K562 (cell line): ENCODE measurements at regions not wholly inside any gene's neighbourhood (a gene's known extent, or its start where the extent isn't known, plus 50 kb on each side); places are given as distances from the start of the nearest gene placed in this dataset.

ENCODE experiments used
- ATAC-seq: fragments of 200-7000 bp; cut with Tn5 transposase; 3 replicates; pipeline ENCODE4 v1.9.1; 2020; ENCODE audit warnings: moderate library complexity
- BruUV-seq: library from RNA; stranded (reverse); fragments of 400-500 nt; replicated peaks from 2 replicates; lab custom pipeline; 2021; lab: Mats Ljungman, UMichigan
- CTCF ChIA-PET: fragments of 300-600 bp; formaldehyde crosslinking; extraction: SDS; loops from one replicate; lab custom pipeline; 2021; ENCODE audit warnings: low intra/inter-chr PET ratio; lab: Yijun Ruan, JAX
- POLR2A ChIA-PET: fragments of 300-600, 350-650 bp; sonication (Branson Sonifier 250); formaldehyde crosslinking; extraction: SDS; loops from one replicate; lab custom pipeline; 2021; ENCODE audit warnings: antibody characterized with exemption, inconsistent platforms; lab: Yijun Ruan, JAX
- DNase-seq, 4 experiments: peaks; one replicate each; pipeline versions ENCODE4 v3.0.0 to v3.0.0-alpha.2; 2011 to 2018; ENCODE audit warnings: low spot score in 3 of 4, mixed read lengths in 3 of 4; ENCODE audit errors: extremely low read depth in 1 of 4
- FAIRE-seq: peaks from 2 replicates; lab custom pipeline; 2011; peaks lifted over from hg19 to GRCh38; lab: Jason Lieb, UNC
- H2AFZ ChIP-seq: 2 replicates; pipeline ENCODE4 v1.6.0; 2011; ENCODE audit warnings: low read depth, low read length, control low read depth, inconsistent platforms
- H3K27ac ChIP-seq: fragments of 200-600 bp; 3 replicates; pipeline ENCODE4 v1.8.0; 2011; ENCODE audit warnings: low read depth, mild to moderate bottlenecking, control low read depth, inconsistent platforms, low read length, moderate library complexity, mixed read lengths; ENCODE audit errors: extremely low read depth
- H3K27me3 ChIP-seq, 2 experiments: fragments of 300-600 bp in 1 of 2; 2 replicates in 1 of 2; 3 replicates in 1 of 2; pipeline versions ENCODE4 v1.6.0 to v1.8.0; 2011; ENCODE audit warnings: inconsistent platforms in 2 of 2, low read length in 2 of 2, mild to moderate bottlenecking in 1 of 2, mixed read lengths in 1 of 2, moderate library complexity in 1 of 2; ENCODE audit not compliant: control insufficient read depth in 2 of 2, insufficient read depth in 2 of 2
- H3K36me3 ChIP-seq: fragments of 300-600 bp; 3 replicates; pipeline ENCODE4 v1.8.0; 2011; ENCODE audit warnings: mild to moderate bottlenecking, low read length, inconsistent platforms; ENCODE audit not compliant: control insufficient read depth, insufficient read depth
- H3K4me1 ChIP-seq, 2 experiments: fragments of 200-600 bp in 1 of 2; replicated peaks in 1 of 2; 2 replicates in 1 of 2; 3 replicates in 1 of 2; pipeline versions ENCODE4 v1.5.1 to v1.8.0; 2011; ENCODE audit warnings: inconsistent platforms in 2 of 2, low read length in 2 of 2, mild to moderate bottlenecking in 1 of 2, mixed read lengths in 1 of 2, moderate library complexity in 1 of 2; ENCODE audit not compliant: control insufficient read depth in 2 of 2, insufficient read depth in 2 of 2
- H3K4me2 ChIP-seq: 2 replicates; pipeline ENCODE4 v1.6.1; 2011; ENCODE audit warnings: low read length, control low read depth, inconsistent platforms, mixed read lengths; ENCODE audit not compliant: insufficient read depth
- H3K4me3 ChIP-seq: fragments of 200-600 bp; sonication (generic), shearing (Covaris generic); 2 replicates; pipeline ENCODE4 v1.5.1; 2016; ENCODE audit warnings: control low read depth, inconsistent platforms
- H3K79me2 ChIP-seq: fragments of 200-600 bp; 3 replicates; pipeline ENCODE4 v1.8.0; 2011; ENCODE audit warnings: low read length, inconsistent platforms; ENCODE audit not compliant: control insufficient read depth, insufficient read depth
- H3K9ac ChIP-seq, 2 experiments: 2 replicates each; pipeline versions ENCODE4 v1.6.0 to v1.6.1; 2011; ENCODE audit warnings: low read depth in 2 of 2, low read length in 2 of 2, control low read depth in 1 of 2, inconsistent platforms in 1 of 2, mild to moderate bottlenecking in 1 of 2, mixed read lengths in 1 of 2; ENCODE audit not compliant: insufficient read depth in 1 of 2
- H3K9me1 ChIP-seq: one replicate; pipeline ENCODE4 v1.6.0; 2011; ENCODE audit warnings: inconsistent platforms, mild to moderate bottlenecking, low read length, moderate library complexity; ENCODE audit not compliant: control insufficient read depth, insufficient read depth
- H3K9me3 ChIP-seq: replicated peaks from 2 replicates; pipeline ENCODE4 v1.5.1; 2011; ENCODE audit warnings: low read depth, low read length, inconsistent platforms; ENCODE audit not compliant: control insufficient read depth, insufficient read depth
- H4K20me1 ChIP-seq: replicated peaks from 2 replicates; pipeline ENCODE4 v1.6.1; 2011; ENCODE audit warnings: low read length, inconsistent platforms, mixed read lengths; ENCODE audit not compliant: control insufficient read depth, insufficient read depth
- GABPB1 ChIP-seq: sonication (generic); formaldehyde crosslinking; IDR thresholded peaks from 2 replicates; pipeline ENCODE4 v1.8.0; 2022; ENCODE audit warnings: mild to moderate bottlenecking, missing genetic modification reagents
- MLLT1 ChIP-seq, 2 experiments: fragments of 450-650 bp; IDR thresholded peaks; 2 replicates each; pipeline ENCODE4 v1.6.1; 2016
- NFATC3 ChIP-seq: fragments of 450-650 bp; IDR thresholded peaks from 2 replicates; pipeline ENCODE4 v1.6.1; 2017; ENCODE audit warnings: mild to moderate bottlenecking
- PTRF ChIP-seq: fragments of 450-650 bp; IDR thresholded peaks from 2 replicates; pipeline ENCODE4 v1.6.1; 2016; ENCODE audit warnings: mild to moderate bottlenecking, missing genetic modification characterization, missing compliant biosample characterization
- SAFB2 ChIP-seq: fragments of 200-400 bp; formaldehyde crosslinking; IDR thresholded peaks from 2 replicates; pipeline ENCODE4 v1.6.1; 2018; ENCODE audit warnings: borderline replicate concordance, low read length, low read depth, moderate library complexity; ENCODE audit not compliant: severe bottlenecking
- SRSF9 ChIP-seq: fragments of 200-400 bp; formaldehyde crosslinking; IDR thresholded peaks from 2 replicates; pipeline ENCODE4 v1.6.1; 2017; ENCODE audit warnings: low read depth, low read length, borderline replicate concordance
- ZBED1 ChIP-seq: IDR thresholded peaks from 2 replicates; pipeline ENCODE4 v1.6.1; 2014
- WGBS: fragments of 100-300 bp; shearing (Covaris generic); methylation state at CpG from one replicate; pipeline ENCODE4 v1.1.6; 2016; ENCODE audit warnings: low coverage, mixed read lengths; ENCODE audit not compliant: insufficient coverage; ENCODE audit errors: missing lambda C conversion rate; 5-methylcytosine and 5-hydroxymethylcytosine counted together
- in situ Hi-C: fragments of 300-500 bp; cut with MboI; formaldehyde crosslinking; loops from 4 replicates; pipeline ENCODE4 v1.15.0; 2018; ENCODE audit warnings: inconsistent platforms, mixed read lengths
- intact Hi-C: fragments of 100-400 bp; cut with micrococcal nuclease; formaldehyde crosslinking; loops from 2 replicates; pipeline ENCODE4 v1.14.2; 2022

- no peak for DNase-seq
- Histone ChIP-seq H3K4me1 (no peaks in the 10 kb centered on the region), H3K27ac (no peak overlapping the region), H3K9me1 (no peaks in the 10 kb centered on the region), H3K9ac (no peak overlapping the region), H3K4me3 (no peak overlapping the region), H3K9me3 (no peaks in the 10 kb centered on the region; the same call in 1 of the 2 replicates), H3K4me2 (no peak overlapping the region), H4K20me1 (no peaks in the 10 kb centered on the region), H3K27me3 (no peaks in the 10 kb centered on the region), H2AFZ (no peak overlapping the region), H3K36me3 (no peaks in the 10 kb centered on the region), H3K79me2 (no peaks in the 10 kb centered on the region)
- in situ Hi-C loops (no loop called here), intact Hi-C loops (no loop called here)
- 48% methylated on average over 1 of the region's 1 CpG for WGBS
- no peak for TF ChIP-seq ZBED1
- TF ChIP-seq NFATC3: no peak
- no peak for TF ChIP-seq GABPB1
- no peak for TF ChIP-seq SAFB2
- TF ChIP-seq MLLT1 (IDR thresholded peaks at IDR 0.05): no peak
- TF ChIP-seq SRSF9: no peak
- TF ChIP-seq PTRF (tag): no peak
- no peak for ATAC-seq
- ChIA-PET POLR2A (no interaction called here), CTCF (no interaction called here)
- no TSS peak for BruUV-seq
- FAIRE-seq: no peak
Observed at GRCh38 chr5:105407200-105407599, 1844.6 kb upstream of the NUDT12 start.
